HG03457 (cell line): ENCODE measurements at regions not wholly inside any gene's neighbourhood (a gene's known extent, or its start where the extent isn't known, plus 50 kb on each side); places are given as distances from the start of the nearest gene placed in this dataset.
"Not testable (repeated sequence)": the region's sequence is repeated elsewhere in the genome, so short reads cannot be mapped to it uniquely, and the experiment has no call there.

Experiments
- ATAC-seq: cut with Tn5 transposase; IDR thresholded peaks from one replicate; pipeline ENCODE4 v1.9.1; 2021; ENCODE audit warnings: moderate number of reproducible peaks; ENCODE audit not compliant: unreplicated experiment

DNA sequence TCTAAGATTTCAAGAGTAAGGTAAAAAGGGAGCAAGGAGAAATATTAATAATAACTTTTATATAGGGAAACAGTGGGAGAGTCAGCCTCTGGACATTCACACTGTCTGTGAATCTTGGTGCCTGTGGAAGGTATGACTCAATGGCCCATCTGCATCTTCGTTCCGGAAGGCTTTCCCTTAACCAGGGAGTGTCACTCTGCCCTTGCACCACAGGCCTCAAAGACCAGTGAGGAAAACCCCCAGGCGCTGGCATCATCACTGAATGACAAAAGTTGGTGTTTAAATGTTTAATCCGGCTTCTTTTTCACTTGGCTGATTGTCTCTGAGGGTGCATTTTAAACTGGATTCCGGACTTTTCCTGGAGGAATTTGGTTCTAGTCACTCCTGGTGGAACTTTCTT lies 522.4 kb upstream of the TLE4 start:
- ATAC-seq, result no peak

DNA sequence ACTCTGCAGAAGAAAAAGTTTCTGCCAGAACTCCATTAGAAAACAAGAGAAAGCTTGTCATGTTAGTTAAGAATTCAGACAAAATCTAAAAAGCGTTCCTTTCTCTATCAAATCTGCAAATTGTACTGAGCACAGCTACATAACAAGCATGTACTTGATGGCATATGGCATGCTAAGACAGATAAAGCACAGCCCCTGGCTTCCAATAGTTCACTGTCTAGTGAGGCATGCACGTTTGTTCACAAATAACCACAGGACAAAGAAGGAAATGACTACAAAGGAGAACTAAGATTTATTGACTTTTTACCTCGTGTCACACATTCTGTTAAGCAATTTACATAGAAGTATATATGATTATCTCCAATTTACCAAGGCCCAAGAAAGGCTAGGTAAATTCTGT lies 518.2 kb upstream of the TLE4 start:
- ATAC-seq, result no peak

DNA sequence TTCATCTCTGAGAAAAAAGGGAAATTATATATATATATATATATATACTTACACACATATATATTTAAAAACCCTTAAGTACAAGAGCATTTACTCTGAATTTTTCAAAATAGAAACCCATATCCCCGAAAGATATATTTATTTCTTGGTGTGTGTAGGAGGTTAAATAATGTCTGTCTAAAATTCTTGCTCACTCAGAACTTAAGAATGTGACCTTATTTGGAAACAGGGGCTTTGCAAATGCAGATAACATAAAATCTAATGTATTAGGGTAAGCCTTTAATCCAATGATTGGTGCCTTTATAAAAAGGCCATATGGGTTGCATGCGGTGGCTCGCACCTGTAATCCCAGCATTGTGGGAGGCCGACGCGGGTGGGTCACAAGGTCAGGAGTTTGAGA lies 517.3 kb upstream of the TLE4 start:
- no peak for ATAC-seq

DNA sequence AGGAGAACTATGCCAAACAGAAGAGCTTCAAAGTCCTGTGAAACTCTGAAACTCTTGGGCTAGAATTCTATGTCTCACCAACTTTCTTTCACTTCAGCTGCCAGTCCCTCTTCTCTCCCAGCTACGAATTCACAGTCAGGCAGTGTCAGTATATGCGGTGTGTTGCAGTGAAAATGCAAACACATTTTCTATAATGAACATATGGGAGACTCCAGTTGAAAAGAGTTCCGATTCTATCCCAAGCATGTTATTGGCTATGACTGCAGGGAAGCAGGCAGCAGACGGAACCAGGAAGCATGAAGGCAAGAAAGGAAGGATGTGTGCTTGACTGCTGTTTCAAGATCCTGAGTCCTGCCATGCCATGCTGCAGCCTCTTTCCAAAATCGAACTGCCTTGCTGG lies 515.7 kb upstream of the TLE4 start:
- ATAC-seq, result no peak

DNA sequence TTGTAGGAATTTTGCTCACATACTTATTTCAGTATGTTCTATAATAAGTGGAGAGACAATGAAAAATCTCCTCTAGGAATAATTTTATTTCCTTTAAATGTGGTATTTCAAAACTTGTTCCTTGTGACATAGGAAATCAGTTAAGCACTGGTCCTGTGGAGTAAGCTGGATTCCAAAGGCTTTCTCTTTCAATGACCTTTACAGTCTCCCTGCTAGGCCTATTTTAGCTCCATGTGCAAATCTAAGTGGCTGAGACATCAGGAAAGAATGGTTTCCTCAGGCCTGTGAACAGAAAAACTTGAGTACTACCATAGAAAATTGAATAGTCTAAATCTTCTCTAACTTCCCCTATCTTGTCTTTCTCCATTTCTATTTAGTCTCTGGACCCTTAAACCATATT lies 514.2 kb upstream of the TLE4 start:
- no peak for ATAC-seq

DNA sequence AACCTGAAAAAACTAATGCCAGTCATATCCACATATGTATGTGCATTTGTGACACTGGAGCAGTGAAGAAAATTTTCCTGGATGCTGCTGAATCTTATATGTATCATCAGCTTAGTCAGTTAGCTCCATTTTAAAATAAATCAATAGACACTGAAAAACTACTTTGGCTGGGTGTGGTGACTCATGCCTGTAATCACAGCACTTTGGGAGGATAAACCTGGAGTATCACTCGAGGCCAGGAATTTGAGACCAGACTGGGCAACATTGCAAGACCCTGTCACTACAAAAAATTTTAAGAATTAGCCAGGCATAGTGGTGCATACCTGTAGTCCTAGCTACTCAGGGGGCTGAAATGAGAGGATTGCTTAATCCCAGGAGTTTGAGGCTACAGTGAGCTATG lies 511.0 kb upstream of the TLE4 start:
- no peak for ATAC-seq

DNA sequence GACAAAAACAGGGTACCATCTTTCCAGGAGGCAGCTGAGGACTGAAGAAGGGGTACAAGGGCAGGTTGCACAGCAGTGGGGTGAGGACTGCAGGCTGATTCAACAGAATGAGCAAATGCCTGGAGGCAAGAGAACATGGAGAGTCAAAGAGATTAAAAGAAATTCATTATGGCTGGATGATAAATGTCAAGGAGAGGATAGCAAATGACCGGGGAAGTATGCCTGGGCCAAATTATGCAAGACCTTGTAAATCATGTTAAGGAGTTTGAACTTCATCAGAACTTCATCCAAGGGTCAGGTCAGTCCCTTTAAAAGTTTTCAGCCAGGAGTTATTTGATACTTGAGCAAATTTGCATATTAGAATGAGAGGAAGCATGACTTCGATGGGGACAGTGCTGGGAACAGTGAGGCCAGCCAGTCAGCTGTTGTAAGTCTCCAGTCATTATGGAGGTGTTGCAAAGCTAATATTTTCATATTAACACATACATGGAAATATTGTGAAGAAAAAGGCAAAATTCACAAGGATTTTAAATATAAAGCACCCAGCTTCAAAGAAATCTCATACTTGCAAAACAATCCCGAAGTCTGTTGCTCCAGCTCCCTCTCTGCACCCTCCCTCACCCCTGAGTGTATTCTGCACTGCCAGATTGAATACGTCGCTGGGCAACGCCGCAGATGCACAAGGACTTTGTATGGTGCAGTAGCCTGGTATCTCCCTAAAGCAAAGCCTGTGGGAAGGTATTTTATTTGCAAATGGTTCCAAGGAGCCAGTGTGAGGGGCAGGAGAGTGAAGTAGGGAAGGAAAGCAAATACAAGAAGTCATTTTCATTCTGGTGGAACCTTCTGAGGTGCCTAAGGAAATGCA lies 509.8 kb upstream of the TLE4 start:
- no peak for ATAC-seq

DNA sequence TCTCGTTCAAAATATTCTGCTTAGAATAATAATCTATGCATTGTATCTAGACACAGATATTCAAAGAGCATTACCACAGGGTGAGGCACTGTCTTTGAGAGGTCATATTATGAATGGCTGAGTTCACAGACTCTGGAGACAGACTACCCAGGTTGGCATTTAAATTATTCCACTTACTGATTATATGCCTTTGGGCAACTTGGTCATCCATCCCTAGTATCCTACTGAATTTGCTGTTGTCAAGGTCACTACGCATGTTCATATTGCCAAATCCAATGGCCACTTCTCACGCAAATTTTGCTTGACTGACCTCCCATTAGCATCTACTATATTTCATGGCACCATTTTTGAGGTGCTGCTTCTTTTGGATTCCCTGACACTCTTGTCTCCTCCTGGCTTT lies 498.6 kb upstream of the TLE4 start:
- ATAC-seq, result no peak

DNA sequence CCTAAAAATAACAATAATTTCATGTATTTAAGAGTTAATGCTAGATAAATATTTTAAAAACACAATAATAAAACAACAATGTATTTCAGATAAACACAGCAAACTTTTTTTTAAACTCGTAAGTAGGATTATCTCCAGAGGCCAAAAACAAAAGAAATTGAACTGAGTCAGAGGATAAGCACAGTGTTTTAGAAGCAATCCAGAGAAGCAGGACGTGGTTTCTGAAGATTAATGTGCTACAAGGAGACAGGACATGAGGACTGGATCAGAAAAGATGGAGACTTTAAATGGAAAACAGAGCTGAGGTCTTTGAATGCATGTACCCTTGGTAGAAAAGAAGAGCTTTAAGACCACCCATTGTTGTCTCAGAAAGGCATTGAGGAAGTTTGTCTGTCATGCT lies 491.2 kb upstream of the TLE4 start:
- ATAC-seq, result no peak

DNA sequence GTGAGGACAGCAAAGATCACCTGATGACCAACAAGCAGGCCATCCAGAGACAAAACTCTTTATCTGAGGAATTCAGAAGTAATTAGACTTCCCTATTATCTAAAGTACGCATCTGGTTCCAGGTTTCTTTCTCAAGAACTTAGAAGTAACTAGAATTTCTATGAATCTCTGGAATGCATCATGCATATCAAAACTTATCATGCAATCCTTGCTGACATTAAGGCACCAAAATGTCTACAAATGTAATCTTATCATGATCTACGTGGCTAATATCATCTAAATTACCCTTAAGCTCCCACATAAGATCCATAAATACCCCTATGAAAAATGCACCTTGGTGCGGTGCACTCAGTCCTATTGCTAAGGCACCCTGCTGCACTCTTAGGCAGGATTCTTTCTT lies 488.1 kb upstream of the TLE4 start:
- ATAC-seq, result no peak

DNA sequence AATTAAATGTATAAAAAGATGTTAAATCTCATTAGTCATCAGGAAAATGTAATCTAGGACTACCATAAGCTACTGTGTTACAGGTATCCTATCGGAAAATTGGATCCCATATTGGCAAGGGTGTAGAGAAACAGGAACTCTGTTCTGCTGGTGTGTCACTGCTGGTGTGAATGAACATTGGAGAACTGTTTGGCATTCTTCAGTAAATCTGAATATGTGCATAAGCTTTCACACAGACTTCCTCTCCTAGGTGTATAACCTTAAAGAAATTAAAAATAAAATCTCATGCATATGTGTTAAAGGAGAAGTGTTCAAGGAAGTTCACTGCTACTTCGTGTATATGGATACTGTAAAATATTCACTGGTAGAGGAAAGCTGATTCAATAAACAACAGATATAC lies 484.6 kb upstream of the TLE4 start:
- ATAC-seq, result no peak

DNA sequence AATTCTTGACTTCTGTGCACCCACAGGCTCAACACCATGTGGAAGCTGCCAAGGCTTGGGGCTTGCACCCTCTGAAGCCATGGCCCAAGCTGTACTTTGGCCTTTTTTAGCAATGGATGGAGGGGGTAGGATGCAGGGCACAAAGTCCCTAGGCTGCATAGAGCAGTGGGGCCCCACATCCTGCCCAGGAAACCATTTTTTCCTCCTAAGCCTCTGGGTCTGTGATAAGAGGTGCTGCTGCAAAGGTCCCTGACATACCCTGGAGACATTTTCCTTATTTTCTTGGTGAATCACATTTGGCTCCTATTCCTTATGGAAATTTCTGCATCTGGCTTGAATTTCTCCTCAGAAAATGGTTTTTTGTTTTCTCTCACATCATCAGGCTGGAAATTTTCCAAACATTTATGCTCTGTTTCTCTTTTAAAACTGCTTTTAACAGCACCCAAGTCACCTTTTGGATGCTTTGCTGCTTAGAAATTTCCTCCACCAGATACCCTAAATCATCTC lies 482.7 kb upstream of the TLE4 start:
- no peak for ATAC-seq

DNA sequence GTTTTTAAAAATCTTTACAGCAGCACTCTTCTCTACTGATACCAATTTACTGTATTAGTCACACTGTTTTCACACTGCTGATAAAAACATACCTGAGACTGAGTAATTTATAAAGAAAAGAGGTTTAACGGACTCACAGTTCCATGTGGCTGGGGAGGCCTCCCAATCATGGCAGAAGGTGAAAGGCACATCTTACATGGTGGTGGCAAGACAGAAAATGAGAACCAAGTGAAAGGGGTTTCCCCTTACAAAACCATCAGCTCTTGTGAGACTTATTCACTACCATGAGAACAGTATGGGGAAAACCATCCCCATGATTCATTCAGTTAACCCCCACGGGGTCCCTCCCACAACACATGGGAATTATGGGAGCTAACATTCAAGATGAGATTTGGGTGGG lies 481.9 kb upstream of the TLE4 start:
- not testable (repeated sequence) for ATAC-seq

DNA sequence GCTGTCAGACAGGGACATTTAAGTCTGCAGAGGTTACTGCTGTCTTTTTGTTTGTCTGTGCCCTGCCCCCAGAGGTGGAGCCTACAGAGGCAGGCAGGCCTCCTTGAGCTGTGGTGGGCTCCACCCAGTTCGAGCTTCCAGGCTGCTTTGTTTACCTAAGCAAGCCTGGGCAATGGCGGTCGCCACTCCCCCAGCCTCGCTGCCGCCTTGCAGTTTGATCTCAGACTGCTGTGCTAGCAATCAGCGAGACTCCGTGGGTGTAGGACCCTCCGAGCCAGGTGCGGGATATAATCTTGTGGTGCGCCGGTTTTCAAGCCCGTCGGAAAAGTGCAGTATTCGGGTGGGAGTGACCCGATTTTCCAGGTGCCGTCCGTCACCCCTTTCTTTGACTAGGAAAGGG lies 468.5 kb upstream of the TLE4 start:
- not testable (repeated sequence) for ATAC-seq

DNA sequence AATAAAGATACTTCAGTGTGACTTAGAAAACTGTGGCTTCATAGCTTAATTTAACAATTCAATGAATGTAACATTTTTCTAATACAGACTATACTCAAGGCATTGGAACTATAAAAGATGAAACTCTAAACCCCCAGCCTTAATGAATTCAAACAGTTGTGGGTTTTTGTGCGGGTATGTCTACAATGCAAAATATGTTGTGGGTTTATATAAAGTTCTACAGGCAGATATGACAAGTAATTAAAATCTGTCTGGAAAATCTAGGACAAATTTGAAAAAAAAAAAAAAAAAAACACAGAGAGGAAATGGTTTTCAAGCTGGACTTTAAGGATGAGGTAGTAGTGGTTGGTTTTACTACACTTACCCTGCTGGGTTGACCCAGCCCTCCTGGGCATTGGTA lies 467.5 kb upstream of the TLE4 start:
- no peak for ATAC-seq

DNA sequence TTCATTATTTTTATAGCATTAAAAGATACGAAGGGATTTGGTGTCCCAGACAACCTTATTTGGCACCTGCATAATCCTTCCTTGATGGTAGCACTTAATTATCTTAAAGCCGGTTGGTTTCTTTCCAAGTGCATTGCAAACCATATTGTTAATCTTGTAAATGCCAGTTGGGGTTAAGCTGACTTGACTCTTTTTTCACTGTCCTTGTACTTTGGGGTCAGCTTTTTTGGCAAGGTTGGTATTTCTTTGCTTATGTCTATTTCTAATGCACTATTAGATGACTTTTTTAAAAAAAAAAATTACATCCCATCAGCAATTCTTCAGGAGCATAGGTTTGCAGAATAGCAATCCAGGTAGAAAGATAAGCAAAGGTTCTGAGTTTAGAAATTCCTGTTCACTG lies 466.8 kb upstream of the TLE4 start:
- no peak for ATAC-seq

DNA sequence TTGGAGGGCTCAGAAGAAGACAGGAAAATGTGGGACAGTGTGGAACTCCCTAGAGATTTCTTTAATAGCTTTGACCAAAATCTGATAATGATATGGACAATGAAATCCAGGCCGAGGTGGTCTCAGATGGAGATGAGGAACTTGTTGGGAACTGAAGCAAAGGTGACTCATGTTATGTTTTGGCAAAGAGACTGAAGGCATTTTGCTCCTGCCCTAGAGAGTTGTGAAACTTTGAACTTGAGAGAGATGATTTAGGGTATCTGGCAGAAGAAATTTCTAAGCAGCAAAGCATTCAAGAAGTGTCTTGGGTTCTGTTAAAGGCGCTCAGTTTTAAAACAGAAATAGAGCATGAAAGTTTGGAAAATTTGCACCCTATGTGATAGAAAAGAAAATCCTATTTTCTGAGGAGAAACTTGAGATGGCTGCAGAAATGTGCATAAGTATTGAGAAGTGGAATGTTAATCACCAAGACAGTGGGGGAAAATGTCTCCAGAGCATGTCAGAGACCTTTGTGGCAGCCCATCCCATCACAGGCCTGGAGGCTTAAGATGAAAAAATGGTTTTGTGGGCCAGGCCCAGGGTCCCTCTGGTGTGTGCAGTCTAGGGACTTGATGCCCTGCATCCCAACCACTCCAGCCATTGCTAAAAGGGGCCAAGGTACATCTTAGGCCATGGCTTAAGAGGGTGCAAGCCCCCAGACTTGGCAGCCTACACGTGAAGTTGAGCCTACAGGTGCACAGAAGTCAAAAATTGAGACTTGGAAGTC lies 463.7 kb upstream of the TLE4 start:
- ATAC-seq, result no peak

DNA sequence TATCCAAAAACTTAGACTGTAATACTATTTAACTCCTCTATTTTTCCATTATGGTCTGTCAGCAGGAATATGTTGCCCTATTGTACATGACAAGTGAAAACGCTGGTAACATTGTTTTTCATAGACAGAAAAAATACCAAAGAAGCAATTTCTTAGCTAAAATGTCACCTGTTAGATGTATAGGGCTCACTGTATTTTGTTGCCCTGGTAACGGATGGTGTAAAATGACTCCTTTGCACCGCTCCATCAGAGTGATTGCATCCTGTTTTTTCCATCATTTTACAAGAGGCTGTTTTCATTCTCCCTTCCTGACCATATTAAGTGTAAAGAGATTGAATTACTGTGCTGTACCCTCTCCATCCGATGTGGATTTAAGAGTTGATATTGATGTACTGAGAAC lies 460.1 kb upstream of the TLE4 start:
- ATAC-seq, result no peak

DNA sequence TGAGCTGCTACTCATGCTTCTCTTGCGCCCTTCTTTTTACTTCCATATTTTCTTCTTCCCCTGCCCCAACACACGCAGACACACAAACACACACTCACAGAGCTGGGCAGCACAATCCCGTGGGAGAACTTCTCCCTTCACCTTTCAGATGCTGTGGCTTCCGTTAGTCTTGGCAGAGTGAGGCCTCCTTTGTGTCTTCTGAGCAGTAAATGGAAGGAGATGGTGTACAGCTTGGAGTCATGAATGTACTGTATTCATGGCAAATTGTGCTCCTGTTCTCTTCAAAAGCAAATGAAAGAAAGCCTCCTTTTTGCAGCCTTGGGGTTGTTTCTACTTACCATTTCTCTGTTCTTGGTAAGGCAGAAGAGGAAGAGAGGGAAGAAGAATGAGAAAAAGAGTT lies 456.6 kb upstream of the TLE4 start:
- no peak for ATAC-seq

DNA sequence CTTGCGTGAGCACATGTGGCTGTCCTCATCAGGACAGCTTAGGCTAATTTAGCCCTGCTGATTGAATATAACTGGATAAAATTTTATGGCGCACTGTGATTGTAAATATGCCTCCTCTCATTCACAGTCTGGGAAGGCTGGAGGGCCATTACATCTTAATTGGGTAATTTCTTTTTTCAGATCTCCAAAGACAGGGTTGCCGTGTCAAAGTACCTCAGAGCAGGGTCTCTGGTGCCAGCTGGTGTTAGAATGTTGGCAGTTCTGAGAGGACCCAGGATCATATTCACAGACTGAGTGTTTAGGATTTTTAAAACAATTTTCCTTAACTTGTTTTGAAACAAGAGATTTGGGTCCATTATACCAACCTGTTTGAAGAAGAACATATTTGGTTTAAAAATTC lies 455.7 kb upstream of the TLE4 start:
- no peak for ATAC-seq

DNA sequence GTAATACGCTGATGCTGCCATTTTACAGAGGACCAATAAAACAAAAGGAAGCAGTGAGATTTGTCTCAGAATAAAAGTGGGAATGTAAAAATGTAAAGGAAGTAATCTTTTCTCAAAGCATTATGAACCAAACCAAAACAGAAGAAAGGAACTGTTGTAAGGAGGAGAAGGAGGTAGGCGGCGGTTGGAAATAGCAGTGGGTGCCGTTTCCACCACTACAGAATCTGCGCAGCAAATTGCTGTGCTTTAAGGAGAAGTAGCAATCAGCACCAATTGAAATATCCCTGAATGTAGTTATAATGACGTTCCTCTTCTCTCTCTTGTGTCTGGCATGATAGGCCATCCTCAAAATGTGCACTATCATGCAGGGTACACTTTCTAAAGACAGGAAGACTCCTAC lies 455.1 kb upstream of the TLE4 start:
- no peak for ATAC-seq

DNA sequence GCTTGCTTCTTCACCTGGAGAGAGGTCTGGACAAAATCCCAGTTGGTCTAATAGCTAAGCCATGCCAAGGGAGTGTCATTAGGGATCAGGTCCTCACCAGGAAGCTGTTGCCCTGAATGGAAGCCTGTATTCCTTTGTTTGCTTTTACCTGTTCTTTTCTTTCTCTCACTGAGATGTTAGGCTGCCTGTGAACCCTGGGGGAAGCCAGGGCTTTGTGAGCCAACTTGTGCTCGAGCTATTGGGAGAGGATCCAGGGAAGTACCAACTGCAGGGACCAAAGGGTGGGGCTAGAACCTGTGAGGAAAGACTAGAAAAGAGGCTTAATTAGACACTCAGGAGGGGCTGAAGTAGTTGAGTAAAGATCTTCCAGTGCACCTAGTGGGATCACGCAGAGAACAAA lies 451.2 kb upstream of the TLE4 start:
- no peak for ATAC-seq
